Activated naive CD8-positive, alpha-beta T cell treated with anti-CD3 and anti-CD28 coated beads, Interleukin-2, amount 50 U/mL, for 16 hours (primary cell): ENCODE measurements at regions not wholly inside any gene's neighbourhood (a gene's known extent, or its start where the extent isn't known, plus 50 kb on each side); places are given as distances from the start of the nearest gene placed in this dataset.

ENCODE experiments used
- DNase-seq: peaks from one replicate; pipeline ENCODE4 v3.0.0-alpha.2; 2020; ENCODE audit warnings: low read depth, low spot score

DNA sequence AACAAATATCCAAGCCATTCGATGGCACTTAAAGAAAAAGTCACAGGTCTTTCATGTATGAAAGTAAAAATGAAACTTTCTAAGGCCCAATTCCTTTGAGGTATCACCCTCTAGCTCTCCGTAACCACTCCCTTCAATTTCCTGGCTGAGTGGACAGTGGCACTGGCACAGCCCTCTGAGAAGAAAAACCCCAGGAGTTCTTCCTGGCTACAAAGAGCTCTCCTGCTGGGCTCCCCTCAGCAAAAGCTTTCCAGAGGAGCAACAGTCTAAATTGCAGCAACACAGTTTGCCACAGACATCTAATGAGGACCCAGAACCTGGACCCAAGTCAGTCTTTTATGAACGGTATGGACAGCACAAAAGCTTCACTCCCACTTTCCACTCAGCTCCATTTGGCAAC is 71.8 kb downstream of the FUNDC1 start:
- DNase-seq, result no peak

DNA sequence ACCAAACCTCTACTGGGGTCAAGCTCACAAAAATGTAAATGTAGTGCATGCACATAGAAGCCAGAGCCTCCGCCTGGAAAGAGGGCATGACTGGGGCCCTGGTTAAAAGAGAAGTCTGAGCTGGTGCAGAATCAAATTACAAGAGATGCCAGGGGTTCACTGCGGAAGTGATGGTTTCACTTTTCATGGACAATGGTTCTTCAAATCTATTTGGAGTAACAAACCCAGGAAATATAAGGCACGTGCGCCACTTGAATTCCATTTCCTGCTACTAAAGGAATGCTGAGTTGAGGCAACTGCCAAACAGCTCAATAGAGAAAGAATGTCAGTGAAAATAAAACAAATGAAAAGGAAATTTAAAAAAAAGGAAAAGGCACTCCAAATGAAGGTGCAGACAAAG is 79.8 kb downstream of the FUNDC1 start:
- DNase-seq, result no peak

DNA sequence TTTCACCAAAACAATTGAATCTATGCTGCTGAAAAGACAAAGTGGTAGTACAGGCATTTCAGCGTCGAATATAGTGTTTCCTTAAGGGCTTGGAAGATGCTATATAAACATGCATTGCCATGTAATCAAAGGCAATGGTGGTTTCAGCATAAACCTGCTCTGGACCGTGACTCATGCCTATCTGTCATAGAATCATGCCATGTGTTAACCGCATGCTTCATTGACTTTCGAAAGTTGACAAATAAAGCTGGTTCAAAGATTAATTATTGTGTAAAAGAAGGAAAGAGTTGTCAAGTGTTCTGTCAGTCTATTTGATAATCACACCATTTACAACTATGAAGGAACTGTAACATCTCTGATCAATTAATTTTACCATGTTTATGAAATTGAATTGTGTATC is 83.2 kb downstream of the FUNDC1 start:
- DNase-seq, result no peak

DNA sequence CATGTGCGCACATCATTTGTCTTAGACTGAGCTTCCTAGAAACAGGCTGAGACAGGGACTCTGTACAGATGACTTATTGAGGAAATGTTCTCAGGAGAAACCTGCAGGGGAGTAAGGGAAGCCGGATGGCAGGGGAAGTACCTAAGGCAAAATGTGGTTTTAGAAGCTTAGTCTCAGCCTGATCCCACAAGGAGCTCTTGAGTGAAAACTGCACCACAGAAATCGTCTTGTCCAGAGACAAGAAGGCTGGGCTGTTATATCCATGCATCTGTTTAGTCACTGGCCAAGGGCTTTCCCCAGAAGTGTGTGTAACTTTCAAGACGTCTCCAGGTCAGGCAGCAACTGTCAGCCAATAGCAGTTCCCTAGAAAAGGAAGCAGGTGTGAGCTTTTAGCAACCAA is 86.0 kb downstream of the FUNDC1 start:
- DNase-seq, result no peak

DNA sequence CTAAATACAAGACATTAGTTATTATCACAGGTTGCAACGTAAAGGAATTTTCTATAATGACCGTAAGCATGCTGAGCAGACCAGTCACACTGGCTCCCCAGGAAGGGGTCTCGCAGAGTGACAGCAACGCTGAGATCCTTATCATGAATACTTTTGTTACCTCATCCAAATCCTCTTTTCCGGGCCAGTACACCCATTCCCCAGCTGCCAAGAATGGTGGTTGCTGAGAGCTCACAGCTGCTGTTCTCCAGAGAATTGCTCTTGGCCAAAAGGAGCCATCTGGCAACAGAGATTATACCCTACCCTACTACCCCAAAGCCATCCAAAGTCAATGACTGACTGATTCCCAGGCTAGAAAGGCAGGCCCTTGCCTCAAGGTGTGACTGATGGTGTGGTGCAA is 91.6 kb downstream of the FUNDC1 start:
- DNase-seq, result no peak

DNA sequence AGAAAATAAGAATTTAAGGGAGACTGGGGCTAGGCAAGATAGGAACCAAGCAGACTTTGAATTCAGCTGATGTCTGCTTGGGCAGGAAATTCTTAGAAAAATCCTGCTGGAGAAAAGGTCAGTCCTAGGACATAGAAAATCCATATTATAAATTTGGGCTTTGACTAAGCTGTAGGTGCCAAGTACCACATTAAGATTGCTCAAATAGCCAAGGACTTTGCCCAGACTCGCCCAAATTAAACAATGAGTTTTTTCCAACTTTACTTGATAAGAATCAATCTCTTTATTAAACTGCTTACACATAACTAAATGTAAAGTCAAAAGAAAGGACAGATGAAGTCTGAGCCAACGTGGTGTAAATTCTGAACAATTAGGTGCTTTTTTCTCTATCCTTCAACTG is 95.4 kb downstream of the FUNDC1 start:
- DNase-seq, result no peak

DNA sequence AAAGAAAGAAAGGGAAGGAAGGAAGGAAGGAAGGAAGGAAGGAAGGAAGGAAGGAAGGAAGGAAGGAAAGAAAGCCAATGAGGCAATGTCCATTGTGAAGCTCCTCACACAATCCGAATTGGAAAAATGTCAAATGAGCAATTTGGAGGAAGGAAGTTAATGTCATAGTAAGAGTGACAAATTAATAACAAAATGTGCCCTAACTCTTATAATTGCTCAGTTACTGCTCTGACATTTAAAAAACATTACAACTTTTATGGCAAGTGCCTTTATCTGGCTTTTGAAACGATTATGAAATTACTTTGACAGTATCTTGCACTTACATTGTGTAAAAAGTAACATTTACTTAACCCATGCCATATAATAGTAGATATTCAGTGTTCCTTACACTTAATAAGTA is 96.5 kb upstream of the EFHC2 start:
- DNase-seq, result no peak

DNA sequence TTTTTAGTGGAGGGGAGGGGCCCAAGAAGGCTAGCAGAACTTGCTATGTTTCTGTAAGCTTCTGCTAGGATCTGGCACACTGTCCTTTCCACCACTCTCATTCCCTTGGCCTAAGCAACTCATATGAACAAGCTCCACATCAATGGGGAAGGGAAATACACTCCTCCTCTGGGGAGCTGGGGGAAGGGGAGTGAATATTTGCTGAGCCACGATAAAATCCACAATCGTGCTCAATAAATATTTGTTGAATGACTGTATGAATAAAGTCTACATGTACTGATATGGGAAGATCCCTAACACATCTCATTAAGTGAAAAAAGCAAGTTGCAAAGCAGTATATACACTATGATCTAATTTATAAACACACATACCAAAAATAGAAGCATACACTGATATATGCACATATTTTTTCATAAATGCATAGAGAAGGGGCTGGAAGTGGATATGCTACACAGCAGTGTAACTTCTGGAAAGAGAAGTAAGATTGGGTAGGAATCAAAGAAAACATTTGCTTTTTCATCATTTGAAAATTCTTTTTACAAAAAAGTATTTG is 95.8 kb upstream of the EFHC2 start:
- DNase-seq, result no peak

DNA sequence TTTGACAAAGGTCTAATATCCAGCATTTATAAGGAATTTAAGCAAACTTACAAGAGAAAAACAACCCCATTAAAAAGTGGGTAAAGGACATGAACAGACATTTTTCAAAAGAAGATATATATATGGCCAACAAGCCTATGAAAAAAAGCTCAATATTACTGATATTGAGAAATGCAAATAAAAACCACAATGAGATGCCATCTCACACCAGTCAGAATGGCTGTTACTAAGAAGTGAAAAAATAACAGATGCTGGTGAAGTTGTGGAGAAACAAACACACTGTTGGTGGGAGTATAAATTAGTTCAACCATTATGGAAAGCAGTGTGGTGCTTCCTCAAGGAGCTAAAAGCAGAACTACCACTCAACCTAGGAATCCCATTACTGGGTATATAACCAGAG is 91.6 kb upstream of the EFHC2 start:
- DNase-seq, result no peak

DNA sequence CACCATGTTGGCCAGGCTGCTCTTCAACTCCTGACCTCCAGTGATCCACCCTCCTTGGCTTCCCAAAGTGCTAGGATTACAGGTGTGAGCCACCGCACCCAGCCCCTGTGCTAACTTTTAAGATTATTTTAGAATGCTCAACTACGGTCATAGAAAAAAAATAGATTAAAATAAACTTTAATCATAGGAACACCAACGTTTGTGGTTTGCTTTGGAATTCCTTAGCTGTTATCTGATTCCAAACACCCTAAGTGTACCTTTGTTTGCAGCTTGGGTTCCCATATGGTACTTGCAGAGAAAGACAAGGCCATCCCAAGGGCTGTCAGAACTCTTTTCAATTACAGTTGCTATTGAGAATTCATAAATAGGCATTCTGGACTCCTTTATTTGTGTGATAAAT is 90.1 kb upstream of the EFHC2 start:
- DNase-seq, result no peak

DNA sequence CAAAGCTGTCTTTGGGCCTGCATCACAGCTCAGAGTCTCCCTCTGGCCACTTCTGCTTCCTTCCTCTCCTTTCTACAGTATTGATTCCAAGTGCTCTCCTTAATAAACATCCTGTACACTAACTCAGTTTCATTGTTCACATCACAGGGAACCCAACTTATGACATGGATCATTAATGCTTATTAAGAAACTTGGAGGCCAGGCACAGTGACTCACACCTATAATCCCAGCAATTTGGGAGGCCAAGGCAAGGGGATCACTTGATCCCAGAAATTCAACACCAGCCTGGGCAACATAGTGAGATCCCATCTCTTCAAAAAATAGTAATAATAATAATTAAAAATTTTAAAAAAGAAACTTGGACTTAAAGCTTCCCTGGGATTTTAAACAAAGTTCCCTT is 89.2 kb upstream of the EFHC2 start:
- DNase-seq, result peak; percentile 0

DNA sequence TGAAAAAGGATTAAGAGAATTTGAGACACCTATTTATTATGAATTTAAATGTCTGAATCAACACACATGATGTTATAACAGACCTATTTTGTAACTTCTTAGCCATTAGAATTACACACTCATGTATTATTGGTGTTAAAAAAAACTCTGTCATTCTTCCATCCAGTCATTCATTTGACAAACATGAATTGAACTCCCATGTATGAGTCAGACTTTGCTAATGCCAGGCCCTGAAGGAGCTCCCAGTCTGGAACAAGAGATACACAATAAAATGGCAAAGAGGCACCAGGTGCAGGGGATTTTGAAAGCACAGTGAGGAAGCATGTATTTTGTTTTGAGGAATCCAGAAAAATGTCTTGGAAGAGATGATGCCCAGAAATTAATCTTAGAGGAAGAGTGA is 87.7 kb upstream of the EFHC2 start:
- no peak for DNase-seq

DNA sequence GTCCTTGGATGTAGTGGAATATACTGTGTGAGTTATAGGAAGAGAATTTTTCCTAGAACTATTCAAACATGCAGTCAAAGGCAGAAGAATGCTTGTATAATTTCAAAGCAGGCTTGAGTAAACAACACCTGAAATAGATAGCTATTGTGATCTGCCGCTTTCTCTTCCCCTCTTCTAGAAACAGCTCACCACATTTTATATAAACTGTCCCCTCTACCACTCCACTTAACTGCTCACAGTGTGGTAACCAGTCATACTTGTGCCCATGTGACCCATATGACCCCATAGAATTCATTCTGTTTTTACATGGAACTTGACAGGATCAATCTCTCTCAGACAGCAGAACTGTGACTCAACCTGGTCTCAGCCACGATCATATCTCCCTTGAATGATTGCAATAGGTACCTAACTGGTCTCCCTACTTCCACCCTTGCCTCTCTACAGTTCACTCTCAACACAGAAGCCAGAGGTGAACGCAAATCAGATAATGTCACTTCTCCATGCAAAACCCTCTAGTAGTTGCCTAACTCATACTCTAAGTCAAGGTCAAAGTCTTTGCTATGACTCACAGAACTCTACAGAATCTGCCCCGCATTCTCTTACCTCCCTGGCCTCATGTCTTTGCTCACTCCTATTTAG is 85.6 kb upstream of the EFHC2 start:
- DNase-seq, result no peak

DNA sequence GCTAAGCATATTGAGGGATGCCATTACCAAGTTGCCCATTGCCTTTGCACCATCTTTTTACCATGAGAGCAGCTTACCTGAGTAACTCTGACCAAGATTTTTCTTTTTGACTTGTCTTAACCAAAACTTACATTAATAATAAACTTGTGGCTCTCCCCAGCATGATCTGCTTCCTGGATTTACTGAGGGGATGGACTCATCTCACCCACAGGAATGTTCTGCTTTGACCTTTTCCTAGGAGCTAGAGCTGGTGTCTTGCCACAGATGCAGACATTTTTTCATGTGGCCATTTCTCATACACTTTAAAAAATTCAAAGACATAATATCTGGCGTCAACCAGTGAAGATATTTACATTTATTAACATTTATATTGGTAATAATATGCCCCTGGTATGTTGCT is 79.2 kb upstream of the EFHC2 start:
- DNase-seq, result no peak

DNA sequence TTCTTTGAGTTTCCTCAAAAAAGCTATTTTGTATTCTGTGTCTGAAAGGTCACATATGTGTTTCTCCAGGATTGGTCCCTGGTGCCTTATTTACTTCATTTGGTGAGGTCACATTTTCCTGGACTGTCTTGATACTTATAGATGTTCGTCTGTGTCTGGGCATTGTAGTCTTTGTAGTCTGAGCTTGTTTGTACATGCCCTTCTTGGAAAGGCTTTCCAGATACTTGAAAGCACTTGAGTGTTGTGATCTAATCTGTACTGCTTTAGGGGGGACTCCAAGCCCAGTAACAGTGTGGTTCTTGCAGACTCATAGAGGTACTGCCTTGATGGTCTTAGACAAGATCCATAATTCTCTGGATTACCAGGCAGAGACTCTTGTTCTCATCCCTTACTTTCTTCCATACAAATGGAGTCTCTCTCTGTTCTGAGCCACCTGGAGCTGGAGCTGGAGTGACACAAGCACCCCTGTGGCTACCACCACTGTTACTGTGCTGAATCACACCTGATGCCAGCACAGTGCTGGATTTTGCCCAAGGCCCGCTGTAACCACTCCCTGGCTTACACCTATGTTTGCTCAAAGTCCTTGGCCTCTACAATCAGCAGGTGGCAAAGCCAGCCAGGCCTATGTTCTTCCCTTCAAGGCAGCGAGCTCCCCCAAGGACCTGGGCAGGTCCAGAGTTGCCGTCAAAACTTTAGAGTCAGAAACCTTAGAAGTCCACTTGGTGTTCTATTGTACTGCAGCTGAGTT is 72.3 kb upstream of the EFHC2 start:
- DNase-seq, result no peak

DNA sequence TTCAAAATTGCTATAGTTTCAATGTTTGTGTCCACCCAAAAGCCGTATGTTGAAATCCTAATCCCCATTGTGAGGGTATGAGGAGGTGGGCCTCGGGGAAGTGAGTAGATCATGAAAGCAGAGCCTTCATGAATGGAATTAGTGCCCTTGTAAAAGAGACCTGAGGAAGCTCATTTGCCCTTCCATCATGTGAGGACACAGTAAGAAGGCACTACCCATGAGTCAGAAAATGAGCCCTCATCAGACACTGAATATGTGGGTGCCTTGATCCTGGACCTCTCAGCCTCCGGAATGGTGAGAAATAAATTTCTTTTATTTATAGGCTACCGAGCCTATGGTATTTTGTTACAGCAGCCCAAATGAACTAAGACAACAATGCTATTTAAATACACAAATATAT is 57.7 kb upstream of the EFHC2 start:
- no peak for DNase-seq

DNA sequence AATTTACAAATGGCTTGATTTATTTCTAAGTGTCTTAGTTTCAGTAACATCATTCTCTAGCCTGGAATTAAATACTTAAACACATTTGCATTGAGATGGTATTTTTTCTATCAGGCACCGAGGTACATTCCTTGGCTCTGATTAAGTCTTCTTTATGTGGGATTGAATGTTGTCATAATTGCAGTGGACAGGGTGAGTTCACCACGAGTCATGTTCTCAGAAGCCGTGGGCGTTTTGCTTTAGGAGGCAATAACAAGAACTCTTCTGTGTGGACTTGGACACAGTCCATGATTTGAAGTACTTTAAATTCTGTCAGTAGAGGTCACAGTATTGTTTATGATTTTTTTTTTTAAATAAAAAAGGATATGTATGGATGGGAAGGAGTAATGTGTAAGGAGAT is 57.1 kb upstream of the EFHC2 start:
- no peak for DNase-seq

DNA sequence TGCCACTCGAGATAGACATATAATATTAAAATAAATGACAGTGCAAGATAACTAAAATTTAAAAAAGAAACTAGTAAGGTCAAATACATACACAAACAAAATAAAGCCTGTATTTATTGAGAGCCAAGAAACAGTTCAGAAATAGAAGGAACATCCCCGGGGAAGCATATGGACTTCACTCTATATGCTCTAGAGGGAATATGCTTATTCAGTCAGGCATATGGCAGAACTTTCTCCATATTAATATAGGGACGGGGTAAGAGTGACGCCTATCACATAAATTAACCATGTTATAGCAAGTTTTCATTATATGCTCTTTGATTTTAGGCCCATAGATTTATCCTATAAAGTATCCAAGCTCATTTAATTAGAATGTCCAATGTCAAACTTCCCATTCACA is 56.7 kb upstream of the EFHC2 start:
- no peak for DNase-seq
